BJ (cell line): ENCODE measurements at regions not wholly inside any gene's neighbourhood (a gene's known extent, or its start where the extent isn't known, plus 50 kb on each side); places are given as distances from the start of the nearest gene placed in this dataset.
"Not testable (repeated sequence)": the region's sequence is repeated elsewhere in the genome, so short reads cannot be mapped to it uniquely, and the experiment has no call there.

Source experiments
- CTCF ChIA-PET: fragments of 350-600 bp; formaldehyde crosslinking; extraction: SDS; loops from one replicate; lab custom pipeline; 2021; ENCODE audit warnings: antibody characterized with exemption, inconsistent platforms; lab: Yijun Ruan, JAX
- POLR2A ChIA-PET: fragments of 300-600 bp; sonication (Branson Sonifier 250); formaldehyde crosslinking; extraction: SDS; loops from one replicate; lab custom pipeline; 2021; ENCODE audit warnings: antibody characterized with exemption; lab: Charles Lee
- DNase-seq: peaks from one replicate; pipeline ENCODE4 v3.0.0-alpha.2; 2011; ENCODE audit warnings: low read depth
- H3K27me3 ChIP-seq: 2 replicates; pipeline ENCODE4 v1.6.0; 2011; ENCODE audit warnings: low read length; ENCODE audit not compliant: control insufficient read depth, insufficient read depth
- H3K36me3 ChIP-seq: 2 replicates; pipeline ENCODE4 v1.5.1; 2011; ENCODE audit warnings: low read length; ENCODE audit not compliant: control insufficient read depth, insufficient read depth
- H3K4me3 ChIP-seq: 2 replicates; pipeline ENCODE4 v1.5.1; 2011; ENCODE audit warnings: low read depth, mild to moderate bottlenecking, control low read depth, low read length
- CTCF ChIP-seq: IDR thresholded peaks from 2 replicates; pipeline ENCODE4 v1.5.1; 2011; ENCODE audit warnings: low read depth, mild to moderate bottlenecking, control low read depth, inconsistent platforms, low read length, moderate library complexity; ENCODE audit not compliant: insufficient read depth

- H3K36me3 ChIP-seq: no peaks in the 10 kb centered on the region
- H3K4me3 ChIP-seq: no peak overlapping the region
- CTCF ChIA-PET: no interaction called here
- H3K27me3 ChIP-seq: no peaks in the 10 kb centered on the region
- TF ChIP-seq CTCF: no peak
- DNase-seq: no peak
- POLR2A ChIA-PET: no interaction called here
These were observed 758.5 kb upstream of the CTNND2 start for GRCh38 chr5:12662545-12663314.

DNA sequence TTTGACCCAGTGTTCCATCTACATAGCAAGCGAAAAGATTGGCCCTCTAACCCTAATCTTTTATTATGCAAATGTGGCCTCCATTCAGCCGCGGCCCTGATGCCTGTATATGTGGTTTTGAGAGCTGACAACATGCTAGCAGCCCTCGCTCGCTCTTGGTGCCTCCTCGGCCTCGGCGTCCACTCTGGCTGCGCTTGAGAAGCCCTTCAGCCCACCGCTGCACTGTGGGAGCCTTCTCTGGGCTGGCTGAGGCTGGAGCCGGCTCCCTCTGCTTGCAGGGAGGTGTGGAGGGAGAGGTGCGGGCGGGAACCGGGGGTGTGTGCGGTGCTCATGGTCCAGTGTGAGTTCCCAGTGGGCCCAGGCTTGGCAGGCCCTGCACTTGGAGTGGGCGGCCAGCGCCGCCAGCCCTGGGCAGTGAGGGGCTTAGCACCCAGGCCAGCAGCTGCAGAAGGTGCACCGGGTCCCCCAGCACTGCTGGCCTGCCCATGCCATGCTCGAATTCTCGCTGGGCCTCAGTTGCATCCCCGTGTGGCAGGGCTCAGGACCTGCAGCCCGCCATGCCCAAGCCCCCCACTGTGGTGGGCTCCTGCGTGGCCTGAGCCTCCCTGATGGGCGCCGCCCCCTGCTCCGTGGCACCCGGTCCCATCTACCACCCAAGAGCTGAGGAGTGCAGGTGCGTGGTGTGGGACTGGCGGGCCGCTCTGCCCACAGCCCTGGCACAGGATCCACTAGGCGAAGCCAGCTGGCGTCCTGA, 757.5 kb upstream of the CTNND2 start:
- no peaks in the 10 kb centered on the region for H3K27me3 ChIP-seq
- no peak overlapping the region for H3K4me3 ChIP-seq
- no peak for DNase-seq
- ChIA-PET CTCF (no interaction called here), POLR2A (no interaction called here)
- no peaks in the 10 kb centered on the region for H3K36me3 ChIP-seq
- no peak for TF ChIP-seq CTCF

GRCh38 chr5:12660279-12661107, 756.2 kb upstream of the CTNND2 start:
- CTCF ChIA-PET, DNase-seq, H3K27me3 ChIP-seq, POLR2A ChIA-PET, H3K36me3 ChIP-seq, H3K4me3 ChIP-seq: not testable (repeated sequence)

- H3K27me3 ChIP-seq: no peaks in the 10 kb centered on the region
- ChIA-PET POLR2A (no interaction called here), CTCF (no interaction called here)
- H3K36me3 ChIP-seq: no peaks in the 10 kb centered on the region
- H3K4me3 ChIP-seq: no peak overlapping the region
- TF ChIP-seq CTCF: no peak
- DNase-seq: no peak
These were observed 755.4 kb upstream of the CTNND2 start for GRCh38 chr5:12659686-12660085.

DNA sequence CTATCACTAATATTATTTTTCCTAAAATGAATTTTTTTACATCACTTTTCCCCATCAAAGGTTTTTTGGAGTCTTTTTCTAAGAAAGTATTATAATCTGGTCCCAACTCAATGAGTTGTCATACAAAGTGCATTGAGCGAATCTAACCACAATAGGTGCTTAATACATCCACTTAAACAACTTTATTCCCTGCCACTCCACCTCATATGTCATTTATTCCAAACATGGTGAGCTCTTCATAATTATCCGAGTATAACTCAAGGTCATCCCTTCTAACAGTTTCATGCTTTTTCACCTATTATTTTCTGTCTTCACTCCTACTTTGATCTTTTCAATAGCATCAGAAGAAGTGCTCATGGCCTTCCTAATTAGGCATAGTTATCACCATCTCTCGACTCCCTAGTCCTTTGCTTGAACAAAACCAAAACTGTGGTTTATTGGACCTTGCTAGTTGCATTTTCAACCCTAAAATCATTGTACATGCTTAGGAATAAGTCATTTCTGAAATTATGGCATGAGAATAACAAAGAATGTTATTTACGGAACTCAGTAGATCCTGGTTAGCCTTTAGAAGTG, 754.7 kb upstream of the CTNND2 start:
- DNase-seq: no peak
- TF ChIP-seq CTCF: no peak
- POLR2A ChIA-PET: no interaction called here
- Histone ChIP-seq H3K27me3 (no peaks in the 10 kb centered on the region), H3K36me3 (no peaks in the 10 kb centered on the region), H3K4me3 (no peak overlapping the region)
- CTCF ChIA-PET: no interaction called here

- H3K4me3 ChIP-seq, H3K27me3 ChIP-seq, POLR2A ChIA-PET, CTCF ChIA-PET, H3K36me3 ChIP-seq, DNase-seq: not testable (repeated sequence)
These were observed 753.7 kb upstream of the CTNND2 start for GRCh38 chr5:12657914-12658474.
